ENCODE measurements at regions not wholly inside any gene's neighbourhood (a gene's known extent, or its start where the extent isn't known, plus 50 kb on each side); places are given as distances from the start of the nearest gene placed in this dataset.

DNA sequence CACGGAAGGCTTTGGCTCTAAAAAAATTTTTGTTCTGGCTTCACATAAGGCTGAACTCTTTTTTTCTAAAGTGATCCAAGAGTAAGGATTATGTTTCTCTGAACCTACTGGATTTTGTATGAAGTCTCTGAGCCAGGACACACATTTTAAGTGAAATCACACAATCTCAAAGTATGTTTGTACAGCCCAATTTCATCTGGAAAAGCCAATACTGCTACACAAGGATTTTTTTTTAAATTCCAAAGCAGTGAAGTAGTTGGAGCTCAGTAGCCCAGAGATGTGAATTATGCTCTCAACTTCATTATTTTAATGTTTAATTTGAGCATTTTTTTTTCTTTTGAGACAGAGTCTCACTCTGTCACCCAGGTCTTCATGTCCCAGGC, 243.9 kb downstream of the FAM43A start:
- no peak overlapping the region for H3K4me3 ChIP-seq (ENCODE audit: low read depth, low read length)
- DNase-seq (ENCODE audit: low read depth) = no peak
- no peak for TF ChIP-seq CTCF (IDR thresholded peaks at IDR 0.05; ENCODE audit: low read depth, low read length, missing control alignments)

GRCh38 chr3:194930377-194931204, 244.9 kb downstream of the FAM43A start:
- no peak for TF ChIP-seq CTCF (IDR thresholded peaks at IDR 0.05; ENCODE audit: low read depth, low read length, missing control alignments)
- no peak for DNase-seq (ENCODE audit: low read depth)
- H3K4me3 ChIP-seq (ENCODE audit: low read depth, low read length) = no peak overlapping the region

GRCh38 chr3:194931347-194931746, 245.7 kb downstream of the FAM43A start:
- no peak for TF ChIP-seq CTCF (IDR thresholded peaks at IDR 0.05; ENCODE audit: low read depth, low read length, missing control alignments)
- no peak for DNase-seq (ENCODE audit: low read depth)
- no peak overlapping the region for H3K4me3 ChIP-seq (ENCODE audit: low read depth, low read length)

DNA sequence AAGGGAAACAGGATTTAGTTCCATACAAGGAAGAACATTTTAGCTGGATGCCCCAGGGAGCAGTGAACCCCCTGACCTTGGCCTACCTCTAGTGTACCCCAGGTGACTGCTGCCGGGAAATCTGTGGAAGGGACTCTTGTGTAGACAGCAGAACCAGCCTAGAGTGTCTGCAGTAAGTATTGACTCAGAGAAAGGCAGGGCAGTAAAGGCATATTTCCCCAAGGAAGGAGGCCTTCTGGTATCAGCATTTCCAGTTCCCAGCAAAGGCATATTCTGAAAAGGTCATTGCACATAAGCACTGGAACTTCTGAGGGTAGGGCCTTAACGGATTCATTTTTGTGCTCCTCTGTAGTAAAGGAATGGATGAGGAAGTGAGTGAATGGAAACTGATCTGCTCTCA, 246.2 kb downstream of the FAM43A start:
- no peak for TF ChIP-seq CTCF (IDR thresholded peaks at IDR 0.05; ENCODE audit: low read depth, low read length, missing control alignments)
- no peak for DNase-seq (ENCODE audit: low read depth)
- no peak overlapping the region for H3K4me3 ChIP-seq (ENCODE audit: low read depth, low read length)

DNA sequence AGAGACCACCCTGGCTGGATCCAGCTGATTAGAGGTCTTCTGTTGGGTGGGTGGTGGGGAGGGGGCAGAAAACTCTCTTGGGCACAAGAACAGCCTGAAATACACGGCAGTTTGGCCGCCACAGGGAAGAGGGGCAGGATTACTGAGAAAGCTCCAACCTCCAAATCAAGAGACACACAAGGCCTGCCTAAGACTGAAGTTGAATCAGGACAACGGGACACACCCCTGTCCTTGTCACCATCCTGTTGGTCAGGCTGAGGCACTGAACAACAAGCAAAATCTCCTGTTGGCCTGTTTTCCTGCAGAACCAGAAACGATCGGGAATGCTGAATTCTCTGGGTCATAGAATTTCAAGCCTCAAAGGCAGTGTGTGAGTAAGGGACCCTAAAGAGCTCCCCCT, 247.8 kb downstream of the FAM43A start:
- no peak for TF ChIP-seq CTCF (IDR thresholded peaks at IDR 0.05; ENCODE audit: low read depth, low read length, missing control alignments)
- no peak overlapping the region for H3K4me3 ChIP-seq (ENCODE audit: low read depth, low read length)
- no peak for DNase-seq (ENCODE audit: low read depth)

DNA sequence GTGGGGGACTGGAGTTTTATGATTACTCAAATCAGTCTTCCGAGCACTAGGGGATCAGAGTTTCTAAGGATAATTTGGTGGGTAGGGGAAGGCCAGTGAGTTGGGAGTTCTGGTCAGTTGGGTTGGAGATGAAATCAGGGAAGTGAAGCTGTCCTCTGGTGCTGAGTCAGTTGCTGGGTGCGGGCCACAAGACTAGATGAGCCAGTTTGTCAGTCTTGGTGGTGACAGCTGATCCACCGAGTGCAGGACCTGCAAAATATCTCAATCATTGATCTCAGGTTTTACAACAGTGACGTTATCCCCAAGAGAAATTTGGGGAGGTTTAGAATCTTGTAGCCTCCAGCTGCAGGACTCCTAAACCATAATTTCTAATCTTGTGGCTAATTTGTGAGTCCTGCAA, 249.4 kb downstream of the FAM43A start:
- H3K4me3 ChIP-seq (ENCODE audit: low read depth, low read length) = no peak overlapping the region
- DNase-seq (ENCODE audit: low read depth) = no peak
- TF ChIP-seq CTCF (IDR thresholded peaks at IDR 0.05; ENCODE audit: low read depth, low read length, missing control alignments) = no peak

All from GM12864 (cell line).